HCT116 (cell line): ENCODE measurements at regions not wholly inside any gene's neighbourhood (a gene's known extent, or its start where the extent isn't known, plus 50 kb on each side); places are given as distances from the start of the nearest gene placed in this dataset.

ENCODE experiments used
- ATAC-seq: fragments of 200-7000 bp; cut with Tn5 transposase; 2 replicates; pipeline ENCODE4 v1.9.1; 2020; ENCODE audit warnings: mild to moderate bottlenecking, moderate library complexity
- BruUV-seq: library from RNA; stranded (reverse); fragments of 400-500 nt; replicated peaks from 2 replicates; lab custom pipeline; 2021; lab: Mats Ljungman, UMichigan
- CTCF ChIA-PET: fragments of 300-600 bp; sonication (Branson Sonifier 250); formaldehyde crosslinking; loops from one replicate; lab custom pipeline; 2021; ENCODE audit warnings: antibody characterized with exemption; lab: Charles Lee
- POLR2A ChIA-PET: fragments of 300-600, 350-600 bp; sonication (Branson Sonifier 250); formaldehyde crosslinking; loops from one replicate; lab custom pipeline; 2021; ENCODE audit warnings: antibody characterized with exemption; lab: Charles Lee
- RAD21 ChIA-PET, 2 experiments: fragments of 300-600 bp; sonication (Branson Sonifier 250); formaldehyde crosslinking; loops; one replicate each; lab custom pipeline; 2023; ENCODE audit warnings: low total read pairs in 2 of 2; ENCODE audit not compliant: uncharacterized antibody in 2 of 2, unreplicated experiment in 2 of 2, low non-redundant PET in 1 of 2; lab: Charles Lee
- DNase-seq: peaks from one replicate; pipeline ENCODE4 v3.0.0-alpha.2; 2010; ENCODE audit warnings: low read depth, low spot score
- H2AFZ ChIP-seq: fragments of 200-600 bp; shearing (Covaris generic), sonication (generic); 2 replicates; pipeline ENCODE4 v1.6.1; 2017; ENCODE audit warnings: low read depth, mixed run types, mixed read lengths, antibody characterized with exemption, low read length; ENCODE audit not compliant: poor library complexity, severe bottlenecking
- H3K27ac ChIP-seq: 2 replicates; pipeline ENCODE4 v1.5.1; 2012; ENCODE audit warnings: low read depth, low read length
- H3K27me3 ChIP-seq: fragments of 200-600 bp; sonication (generic); 2 replicates; pipeline ENCODE4 v1.6.1; 2016; ENCODE audit warnings: mixed run types, low read length, mixed read lengths; ENCODE audit not compliant: insufficient read depth
- H3K36me3 ChIP-seq, 2 experiments: fragments of 200-500 bp in 1 of 2; fragments of 200-600 bp in 1 of 2; sonication (Bioruptor generic) in 1 of 2; sonication (generic) in 1 of 2; 2 replicates each; pipeline versions ENCODE4 v1.5.1 to v1.6.1; 2014 to 2016; ENCODE audit warnings: low read length in 2 of 2, inconsistent platforms in 1 of 2, mixed read lengths in 1 of 2, mixed run types in 1 of 2; ENCODE audit not compliant: insufficient read depth in 2 of 2, control insufficient read depth in 1 of 2
- H3K4me1 ChIP-seq, 2 experiments: fragments of 200-600 bp in 1 of 2; sonication (generic) in 1 of 2; 2 replicates each; pipeline versions ENCODE4 v1.5.1 to v1.6.1; 2012 to 2017; ENCODE audit warnings: low read length in 2 of 2, inconsistent platforms in 1 of 2, mild to moderate bottlenecking in 1 of 2, mixed read lengths in 1 of 2, mixed run types in 1 of 2, moderate library complexity in 1 of 2; ENCODE audit not compliant: insufficient read depth in 2 of 2, control insufficient read depth in 1 of 2
- H3K4me2 ChIP-seq: fragments of 200-600 bp; sonication (generic); 2 replicates; pipeline ENCODE4 v1.6.1; 2017; ENCODE audit warnings: mixed run types, low read length, mixed read lengths
- H3K4me3 ChIP-seq, 2 experiments: fragments of 200-600 bp in 1 of 2; sonication (generic) in 1 of 2; replicated peaks in 1 of 2; 2 replicates each; pipeline ENCODE4 v1.5.1; 2011 to 2016; ENCODE audit warnings: low read length in 2 of 2, control low read depth in 1 of 2, low read depth in 1 of 2, mild to moderate bottlenecking in 1 of 2, mixed read lengths in 1 of 2, mixed run types in 1 of 2
- H3K79me2 ChIP-seq: fragments of 200-600 bp; sonication (generic); 2 replicates; pipeline ENCODE4 v1.6.1; 2017; ENCODE audit warnings: mild to moderate bottlenecking, mixed run types, low read length, moderate library complexity, mixed read lengths; ENCODE audit not compliant: insufficient read depth
- H3K9ac ChIP-seq: fragments of 200-600 bp; sonication (generic); 2 replicates; pipeline ENCODE4 v1.6.1; 2016; ENCODE audit warnings: low read length, mixed read lengths
- H3K9me2 ChIP-seq: fragments of 200-600 bp; sonication (generic), shearing (Covaris generic); 2 replicates; pipeline ENCODE4 v1.6.1; 2017; ENCODE audit warnings: mixed run types, mild to moderate bottlenecking, moderate library complexity; ENCODE audit not compliant: insufficient read depth
- H3K9me3 ChIP-seq, 2 experiments: fragments of 200-500 bp in 1 of 2; fragments of 200-600 bp in 1 of 2; sonication (Bioruptor generic) in 1 of 2; sonication (generic) in 1 of 2; 2 replicates each; pipeline ENCODE4 v1.6.1; 2014 to 2017; ENCODE audit warnings: low read length in 2 of 2, mixed read lengths in 2 of 2, inconsistent platforms in 1 of 2, low read depth in 1 of 2, mild to moderate bottlenecking in 1 of 2, mixed run types in 1 of 2, moderate library complexity in 1 of 2; ENCODE audit not compliant: control insufficient read depth in 1 of 2, insufficient read depth in 1 of 2
- H4K20me1 ChIP-seq: fragments of 200-600 bp; sonication (generic), shearing (Covaris generic); 2 replicates; pipeline ENCODE4 v1.6.1; 2017; ENCODE audit warnings: mixed run types, mild to moderate bottlenecking, moderate library complexity; ENCODE audit not compliant: insufficient read depth
- ATF3 ChIP-seq: IDR thresholded peaks from 2 replicates; pipeline ENCODE4 v1.6.1; 2012
- CBX3 ChIP-seq: IDR thresholded peaks from 2 replicates; pipeline ENCODE4 v1.6.1; 2012; ENCODE audit warnings: low read depth
- CEBPB ChIP-seq: IDR thresholded peaks from 2 replicates; pipeline ENCODE4 v1.6.1; 2012; ENCODE audit warnings: low read depth
- EGR1 ChIP-seq: IDR thresholded peaks from 2 replicates; pipeline ENCODE4 v1.6.1; 2012; ENCODE audit warnings: low read depth
- ELF1 ChIP-seq: IDR thresholded peaks from 2 replicates; pipeline ENCODE4 v1.6.1; 2012; ENCODE audit warnings: low read depth, borderline replicate concordance
- EZH2 ChIP-seq: fragments of 200-600 bp; sonication (generic); IDR thresholded peaks from 2 replicates; pipeline ENCODE4 v1.6.1; 2017; ENCODE audit warnings: antibody characterized with exemption, mixed run types
- EZH2phosphoT487 ChIP-seq: fragments of 200-600 bp; IDR thresholded peaks from 2 replicates; pipeline ENCODE4 v1.6.1; 2018; ENCODE audit warnings: antibody characterized with exemption, borderline replicate concordance
- FOSL1 ChIP-seq: IDR thresholded peaks from 2 replicates; pipeline ENCODE4 v1.6.1; 2012; ENCODE audit warnings: low read depth
- JUND ChIP-seq: IDR thresholded peaks from 2 replicates; pipeline ENCODE4 v1.6.1; 2012
- POLR2AphosphoS5 ChIP-seq: IDR thresholded peaks from 2 replicates; pipeline ENCODE4 v1.6.1; 2011; ENCODE audit warnings: mild to moderate bottlenecking, low read depth, low read length, moderate library complexity
- RAD21 ChIP-seq: IDR thresholded peaks from 2 replicates; pipeline ENCODE4 v1.6.1; 2012; ENCODE audit warnings: low read depth, mild to moderate bottlenecking
- REST ChIP-seq: IDR thresholded peaks from 2 replicates; pipeline ENCODE4 v1.6.1; 2012; ENCODE audit warnings: low read depth
- SIN3A ChIP-seq: IDR thresholded peaks from 2 replicates; pipeline ENCODE4 v1.6.1; 2012; ENCODE audit warnings: low read depth
- SP1 ChIP-seq: IDR thresholded peaks from 2 replicates; pipeline ENCODE4 v1.6.1; 2012; ENCODE audit warnings: low read depth
- TCF7L2 ChIP-seq: IDR thresholded peaks from 2 replicates; pipeline ENCODE4 v1.7.0; 2011; ENCODE audit warnings: borderline replicate concordance, inconsistent platforms; ENCODE audit not compliant: insufficient read depth, insufficient read length; ENCODE audit errors: extremely low read depth
- ZBTB33 ChIP-seq: IDR thresholded peaks from 2 replicates; pipeline ENCODE4 v1.6.1; 2011; ENCODE audit warnings: mild to moderate bottlenecking, low read length, moderate library complexity; ENCODE audit not compliant: insufficient replicate concordance; ENCODE audit errors: extremely low read depth
- ZFX ChIP-seq: fragments of 450-650 bp; IDR thresholded peaks from 2 replicates; pipeline ENCODE4 v1.6.1; 2017
- ZNF274 ChIP-seq: fragments of 200-500 bp; sonication (Bioruptor generic); IDR thresholded peaks from 2 replicates; pipeline ENCODE4 v1.6.1; 2014; ENCODE audit warnings: mild to moderate bottlenecking, low read depth, low read length, inconsistent platforms
- intact Hi-C: fragments of 100-400 bp; cut with micrococcal nuclease; formaldehyde crosslinking; loops from 2 replicates; pipeline ENCODE4 v1.10.0; 2022

GRCh38 chr2:56813490-56813889 is 629.7 kb downstream of the CCDC85A start:
- RAD21 ChIA-PET, result no interaction called here
- Histone ChIP-seq H3K4me3 (no peak overlapping the region), H3K9me2 (no peaks in the 10 kb centered on the region), H3K4me2 (no peak overlapping the region), H4K20me1 (no peaks in the 10 kb centered on the region), H3K36me3 (no peaks in the 10 kb centered on the region), H3K27ac (no peak overlapping the region)
- no peak for ATAC-seq
- DNase-seq, result no peak
- POLR2A ChIA-PET, result no interaction called here
- CTCF ChIA-PET, result no interaction called here
- BruUV-seq, result no TSS peak
- no peak for TF ChIP-seq ZFX
- TF ChIP-seq, all 23 proteins: peak for 0
- H3K9ac ChIP-seq, result no peak overlapping the region
- no peaks in the 10 kb centered on the region for H3K4me1 ChIP-seq
- H3K79me2 ChIP-seq, result no peaks in the 10 kb centered on the region
- H3K27me3 ChIP-seq, result no peaks in the 10 kb centered on the region
- H3K9me3 ChIP-seq, result no peaks in the 10 kb centered on the region
- intact Hi-C loops, result no loop called here
- H2AFZ ChIP-seq, result no peak overlapping the region

- Histone ChIP-seq H3K9me2 (no peaks in the 10 kb centered on the region), H3K9me3 (no peaks in the 10 kb centered on the region), H3K4me2 (no peak overlapping the region), H3K79me2 (no peaks in the 10 kb centered on the region), H3K27ac (no peak overlapping the region), H3K4me3 (no peak overlapping the region), H3K36me3 (no peaks in the 10 kb centered on the region), H2AFZ (no peak overlapping the region), H4K20me1 (no peaks in the 10 kb centered on the region), H3K27me3 (no peaks in the 10 kb centered on the region), H3K4me1 (no peaks in the 10 kb centered on the region), H3K9ac (no peak overlapping the region)
- intact Hi-C loops, result no loop called here
- BruUV-seq, result no TSS peak
- ChIA-PET CTCF (no interaction called here), RAD21 (no interaction called here), POLR2A (no interaction called here)
- no peak for DNase-seq
- ATAC-seq, result no peak
- TF ChIP-seq TCF7L2, result no peak
- TF ChIP-seq ATF3, result no peak
- no peak for TF ChIP-seq SP1
- no peak for TF ChIP-seq REST
- TF ChIP-seq EZH2, result no peak
- no peak for TF ChIP-seq FOSL1
- TF ChIP-seq SIN3A, result no peak
- no peak for TF ChIP-seq CBX3
- TF ChIP-seq POLR2AphosphoS5, result no peak
- TF ChIP-seq EGR1, result no peak
- TF ChIP-seq ZNF274, result no peak
- no peak for TF ChIP-seq CEBPB
- TF ChIP-seq EZH2phosphoT487, result no peak
- TF ChIP-seq JUND, result no peak
- no peak for TF ChIP-seq ELF1
- TF ChIP-seq ZBTB33, result no peak
- no peak for TF ChIP-seq RAD21
Measured at GRCh38 chr2:56816666-56817065, 632.9 kb downstream of the CCDC85A start.
